ENCODE measurements at regions not wholly inside any gene's neighbourhood (a gene's known extent, or its start where the extent isn't known, plus 50 kb on each side); places are given as distances from the start of the nearest gene placed in this dataset.

DNA sequence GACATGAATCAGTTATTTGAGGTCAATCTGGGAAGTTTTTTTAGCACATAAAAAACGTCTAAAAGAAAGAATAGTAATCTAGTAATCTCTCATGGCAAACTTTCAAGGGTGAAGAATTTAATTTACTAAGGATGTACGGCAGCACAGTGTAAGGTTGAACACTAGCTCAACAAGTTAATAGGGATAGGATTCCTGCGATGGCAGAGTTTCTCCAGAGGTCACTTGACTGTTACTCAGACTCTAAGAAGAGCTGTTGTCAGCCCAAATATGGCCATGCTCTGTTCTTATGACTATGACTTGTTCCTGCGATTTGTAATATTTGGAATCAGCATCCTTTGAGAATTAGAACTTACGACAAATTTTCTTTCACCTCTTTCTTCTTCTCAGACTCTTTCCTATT is 553.3 kb upstream of the TNP1 start:
- DNase-seq (no peak), ATAC-seq (ENCODE audit: low read depth) (no peak)
- Mint-ChIP-seq H3K27ac (no peak overlapping the region), H3K4me1 (no peaks in the 10 kb centered on the region), H3K4me3 (no peak overlapping the region), H3K27me3 (peaks cover 4% of the 10 kb centered on the region), H3K9me3 (no peaks in the 10 kb centered on the region), H3K36me3 (ENCODE audit: low read depth) (no peaks in the 10 kb centered on the region)
- intact Hi-C loops (cut with micrococcal nuclease) = no loop called here
- CTCF ChIA-PET = no interaction called here
- no peak for TF ChIP-seq CTCF (IDR thresholded peaks at IDR 0.05)
- POLR2A ChIA-PET = no interaction called here

DNA sequence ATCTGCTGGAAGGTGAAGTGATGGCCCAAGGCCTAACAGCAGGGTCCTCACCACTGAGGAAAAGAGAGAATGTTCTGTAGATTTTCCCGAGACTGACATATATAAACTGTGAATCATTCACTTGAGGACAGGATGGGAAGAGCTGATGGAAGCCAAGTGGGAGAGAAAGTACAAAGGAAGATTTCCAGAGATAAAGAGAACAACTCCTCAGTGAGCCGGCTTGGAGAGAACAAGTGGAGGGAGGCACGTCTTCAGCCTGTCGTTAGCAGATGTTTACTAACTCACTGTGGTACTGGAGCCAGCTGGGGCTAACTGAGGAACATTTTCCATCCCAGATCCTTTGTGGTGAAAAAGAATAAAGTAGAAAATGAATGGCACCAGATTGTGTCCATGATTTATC is 552.9 kb upstream of the TNP1 start:
- no peaks in the 10 kb centered on the region for H3K9me3 Mint-ChIP-seq
- peaks cover 4% of the 10 kb centered on the region for H3K27me3 Mint-ChIP-seq
- intact Hi-C loops (cut with micrococcal nuclease) = no loop called here
- ATAC-seq (ENCODE audit: low read depth) = no peak
- no peaks in the 10 kb centered on the region for H3K4me1 Mint-ChIP-seq
- ChIA-PET POLR2A (no interaction called here), CTCF (no interaction called here)
- no peak for DNase-seq
- H3K36me3 Mint-ChIP-seq (ENCODE audit: low read depth) = no peaks in the 10 kb centered on the region
- H3K4me3 Mint-ChIP-seq = no peak overlapping the region
- H3K27ac Mint-ChIP-seq = no peak overlapping the region
- no peak for TF ChIP-seq CTCF (IDR thresholded peaks at IDR 0.05)

DNA sequence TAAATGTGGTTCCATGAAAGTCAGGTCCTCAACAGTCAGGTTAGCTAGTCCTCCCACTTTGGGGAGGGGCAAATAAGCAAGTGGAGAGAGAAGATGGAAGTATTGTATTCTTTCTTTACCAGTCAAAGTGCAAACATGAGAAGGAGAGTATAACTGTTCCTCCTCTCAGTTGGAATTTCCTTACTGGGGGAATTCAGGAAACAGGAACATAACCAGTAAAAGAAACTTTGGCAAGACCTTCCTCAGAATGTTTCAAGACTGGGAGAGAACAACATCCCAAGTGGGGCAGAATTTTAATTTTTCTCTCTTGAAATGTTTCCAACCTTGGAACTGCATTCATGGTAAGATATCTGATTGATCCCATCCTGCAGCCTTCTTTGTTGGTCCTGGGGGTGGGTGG is 552.4 kb upstream of the TNP1 start:
- Mint-ChIP-seq H3K36me3 (ENCODE audit: low read depth) (no peaks in the 10 kb centered on the region), H3K27me3 (peaks cover 4% of the 10 kb centered on the region), H3K4me1 (no peaks in the 10 kb centered on the region), H3K27ac (no peak overlapping the region), H3K9me3 (no peaks in the 10 kb centered on the region), H3K4me3 (no peak overlapping the region)
- ChIA-PET CTCF (no interaction called here), POLR2A (no interaction called here)
- DNase-seq (no peak), ATAC-seq (ENCODE audit: low read depth) (no peak)
- intact Hi-C loops (cut with micrococcal nuclease) = no loop called here
- no peak for TF ChIP-seq CTCF (IDR thresholded peaks at IDR 0.05)

- POLR2A ChIA-PET = no interaction called here
- ATAC-seq (ENCODE audit: low read depth) (no peak), DNase-seq (no peak)
- CTCF ChIA-PET = no interaction called here
- H3K36me3 Mint-ChIP-seq (ENCODE audit: low read depth) = no peaks in the 10 kb centered on the region
- TF ChIP-seq CTCF (IDR thresholded peaks at IDR 0.05) = no peak
- peaks cover 4% of the 10 kb centered on the region for H3K27me3 Mint-ChIP-seq
- no peak overlapping the region for H3K4me3 Mint-ChIP-seq
- no peaks in the 10 kb centered on the region for H3K4me1 Mint-ChIP-seq
- no peak overlapping the region for H3K27ac Mint-ChIP-seq
- intact Hi-C loops (cut with micrococcal nuclease) = no loop called here
- no peaks in the 10 kb centered on the region for H3K9me3 Mint-ChIP-seq
These were observed 550.8 kb upstream of the TNP1 start for GRCh38 chr2:217410681-217410960.

GRCh38 chr2:217409949-217410680 is 550.3 kb upstream of the TNP1 start:
- Mint-ChIP-seq H3K27ac (no peak overlapping the region), H3K36me3 (ENCODE audit: low read depth) (no peaks in the 10 kb centered on the region), H3K4me1 (no peaks in the 10 kb centered on the region), H3K4me3 (no peak overlapping the region), H3K27me3 (peaks cover 4% of the 10 kb centered on the region), H3K9me3 (no peaks in the 10 kb centered on the region)
- CTCF ChIA-PET = no interaction called here
- POLR2A ChIA-PET = no interaction called here
- ATAC-seq (ENCODE audit: low read depth) = no peak
- no peak for TF ChIP-seq CTCF (IDR thresholded peaks at IDR 0.05)
- intact Hi-C loops (cut with micrococcal nuclease) = no loop called here
- no peak for DNase-seq

Data from activated B cell treated with CpG ODN at 0.5 μM for 24 hours (primary cell).